Endothelial cell of umbilical vein (primary cell): ENCODE measurements at regions not wholly inside any gene's neighbourhood (a gene's known extent, or its start where the extent isn't known, plus 50 kb on each side); places are given as distances from the start of the nearest gene placed in this dataset.

Experiments used
- BruUV-seq: library from RNA; stranded (reverse); fragments of 400-500 nt; replicated peaks from 2 replicates; lab custom pipeline; 2021; lab: Mats Ljungman, UMichigan
- CTCF ChIA-PET: fragments of 300-600, 350-600 bp; sonication (Branson Sonifier 250); formaldehyde crosslinking; loops from one replicate; lab custom pipeline; 2021; ENCODE audit warnings: antibody characterized with exemption, inconsistent platforms; lab: Charles Lee
- POLR2A ChIA-PET: fragments of 300-600, 350-600 bp; sonication (Branson Sonifier 250); formaldehyde crosslinking; loops from one replicate; lab custom pipeline; 2021; ENCODE audit warnings: antibody characterized with exemption, inconsistent platforms; lab: Charles Lee
- DNase-seq: peaks from one replicate; pipeline ENCODE4 v3.0.0-alpha.2; 2011; ENCODE audit warnings: low read depth, low spot score
- FAIRE-seq: peaks from 2 replicates; lab custom pipeline; 2011; peaks lifted over from hg19 to GRCh38; lab: Jason Lieb, UNC
- H2AFZ ChIP-seq: 2 replicates; pipeline ENCODE4 v1.6.0; 2012; ENCODE audit warnings: low read depth, low read length, control low read depth, inconsistent platforms
- H3K27ac ChIP-seq: 2 replicates; pipeline ENCODE4 v1.5.1; 2011; ENCODE audit warnings: low read depth, mild to moderate bottlenecking, control low read depth, low read length, moderate library complexity; ENCODE audit not compliant: insufficient read depth
- H3K27me3 ChIP-seq, 2 experiments: 2 replicates each; pipeline versions ENCODE4 v1.6.0 to v1.6.1; 2011; ENCODE audit warnings: low read length in 2 of 2, mixed read lengths in 1 of 2; ENCODE audit not compliant: control insufficient read depth in 2 of 2, insufficient read depth in 2 of 2
- H3K36me3 ChIP-seq, 2 experiments: 2 replicates in 1 of 2; 3 replicates in 1 of 2; pipeline ENCODE4 v1.5.1; 2011; ENCODE audit warnings: low read length in 2 of 2, mild to moderate bottlenecking in 1 of 2, moderate library complexity in 1 of 2; ENCODE audit not compliant: control insufficient read depth in 2 of 2, insufficient read depth in 2 of 2; ENCODE audit errors: extremely low read depth in 1 of 2
- H3K4me1 ChIP-seq: 3 replicates; pipeline ENCODE4 v1.5.1; 2011; ENCODE audit warnings: mild to moderate bottlenecking, low read length; ENCODE audit not compliant: control insufficient read depth, insufficient read depth; ENCODE audit errors: extremely low read depth
- H3K4me2 ChIP-seq: 2 replicates; pipeline ENCODE4 v1.6.1; 2011; ENCODE audit warnings: low read length, control low read depth, mixed read lengths; ENCODE audit not compliant: insufficient read depth
- H3K4me3 ChIP-seq, 3 experiments: fragments of 200-600 bp in 1 of 3; sonication (generic), shearing (Covaris generic) in 1 of 3; replicated peaks in 1 of 3; 2 replicates each; pipeline ENCODE4 v1.5.1; 2011 to 2016; ENCODE audit warnings: control low read depth in 3 of 3, low read length in 3 of 3, mild to moderate bottlenecking in 2 of 3, inconsistent platforms in 1 of 3, low read depth in 1 of 3, moderate library complexity in 1 of 3; ENCODE audit not compliant: insufficient read depth in 1 of 3
- H3K79me2 ChIP-seq: 2 replicates; pipeline ENCODE4 v1.6.0; 2012; ENCODE audit warnings: low read length, inconsistent platforms; ENCODE audit not compliant: control insufficient read depth, insufficient read depth
- H3K9ac ChIP-seq: replicated peaks from 2 replicates; pipeline ENCODE3; 2011; ENCODE audit warnings: low read length, control low read depth; ENCODE audit not compliant: insufficient read depth; ENCODE audit errors: extremely low read depth
- H3K9me1 ChIP-seq: replicated peaks from 3 replicates; pipeline ENCODE4 v1.6.0; 2011; ENCODE audit warnings: mild to moderate bottlenecking, low read length; ENCODE audit not compliant: control insufficient read depth, insufficient read depth; ENCODE audit errors: extremely low read depth
- H3K9me3 ChIP-seq: replicated peaks from 2 replicates; pipeline ENCODE4 v1.5.1; 2012; ENCODE audit warnings: low read length, inconsistent platforms; ENCODE audit not compliant: control insufficient read depth, insufficient read depth
- H4K20me1 ChIP-seq: replicated peaks from 2 replicates; pipeline ENCODE3; 2011; ENCODE audit warnings: mild to moderate bottlenecking, low read length; ENCODE audit not compliant: control insufficient read depth, insufficient read depth; ENCODE audit errors: extremely low read depth
- CTCF ChIP-seq, 2 donors: IDR thresholded peaks; 1 replicate in 1 of 2; 2 replicates in 1 of 2; pipeline ENCODE4 v1.5.1; 2011; ENCODE audit warnings: low read length in 2 of 2, mild to moderate bottlenecking in 2 of 2, moderate library complexity in 2 of 2, control low read depth in 1 of 2, inconsistent platforms in 1 of 2, low read depth in 1 of 2; ENCODE audit not compliant: insufficient read depth in 1 of 2; ENCODE audit errors: extremely low read depth in 1 of 2
- EZH2 ChIP-seq: IDR thresholded peaks from 2 replicates; pipeline ENCODE4 v1.6.1; 2012; ENCODE audit warnings: borderline replicate concordance, low read depth, mild to moderate bottlenecking, moderate library complexity, low read length, inconsistent platforms; ENCODE audit not compliant: severe bottlenecking
- FOS ChIP-seq: IDR thresholded peaks from 2 replicates; pipeline ENCODE4 v1.6.1; 2011; ENCODE audit warnings: mild to moderate bottlenecking, low read length, moderate library complexity, borderline replicate concordance; ENCODE audit not compliant: insufficient read depth
- GATA2 ChIP-seq: IDR thresholded peaks from 2 replicates; pipeline ENCODE4 v1.7.0; 2011; ENCODE audit warnings: low read depth, mild to moderate bottlenecking, moderate library complexity, mixed read lengths, low read length; ENCODE audit not compliant: insufficient read length, insufficient read depth
- JUN ChIP-seq: IDR thresholded peaks from 2 replicates; pipeline ENCODE4 v1.6.1; 2011; ENCODE audit warnings: borderline replicate concordance, low read depth; ENCODE audit not compliant: insufficient read length, insufficient read depth
- MAX ChIP-seq: IDR thresholded peaks from 2 replicates; pipeline ENCODE4 v1.6.1; 2011; ENCODE audit not compliant: insufficient read depth, insufficient read length
- MYC ChIP-seq: IDR thresholded peaks from one replicate; pipeline ENCODE4 v1.6.1; 2011; ENCODE audit warnings: mild to moderate bottlenecking, low read depth, low read length
- POLR2A ChIP-seq: IDR thresholded peaks from 2 replicates; pipeline ENCODE4 v1.6.1; 2012; ENCODE audit warnings: low read depth, mild to moderate bottlenecking, control low read depth, low read length
- POLR2AphosphoS5 ChIP-seq: IDR thresholded peaks from 2 replicates; pipeline ENCODE4 v1.6.1; 2012; ENCODE audit warnings: low read depth, mild to moderate bottlenecking, control low read depth, low read length, moderate library complexity; ENCODE audit not compliant: insufficient read depth
- dilution Hi-C: fragments of 300-500 bp; cut with MboI; formaldehyde crosslinking; loops from one replicate; pipeline ENCODE4 v1.15.0; 2019; ENCODE audit warnings: low sequenced_read_pairs; ENCODE audit not compliant: extremely low pct_ligation_motif_present
- intact Hi-C: fragments of 100-400 bp; cut with micrococcal nuclease; formaldehyde crosslinking; loops from one replicate; pipeline ENCODE4 v1.10.0; 2022

GRCh38 chr2:53609551-53609950 is 158.1 kb upstream of the CHAC2 start:
- BruUV-seq = no TSS peak
- Histone ChIP-seq H3K4me2 (no peak overlapping the region), H3K27ac (no peak overlapping the region), H3K4me1 (no peaks in the 10 kb centered on the region), H3K79me2 (no peaks in the 10 kb centered on the region), H3K4me3 (no peak overlapping the region), H3K9me1 (no peaks in the 10 kb centered on the region), H3K9me3 (no peaks in the 10 kb centered on the region), H2AFZ (no peak overlapping the region), H3K9ac (no peak overlapping the region), H4K20me1 (no peaks in the 10 kb centered on the region), H3K36me3 (no peaks in the 10 kb centered on the region), H3K27me3 (peaks cover 0 to 2% of the 10 kb centered on the region in 2 experiments)
- no peak for FAIRE-seq
- ChIA-PET CTCF (no interaction called here), POLR2A (no interaction called here)
- dilution Hi-C loops = no loop called here
- TF ChIP-seq GATA2 = no peak
- no peak for TF ChIP-seq POLR2AphosphoS5
- TF ChIP-seq JUN = no peak
- TF ChIP-seq FOS = no peak
- no peak for TF ChIP-seq POLR2A
- TF ChIP-seq CTCF (IDR thresholded peaks at IDR 0.05; ENCODE audit: extremely low read depth in 1 of 2, insufficient read depth in 1 of 2, low read depth in 1 of 2, low read length in 2 of 2) = no peak
- TF ChIP-seq MAX = no peak
- TF ChIP-seq EZH2 = no peak
- TF ChIP-seq MYC = no peak
- intact Hi-C loops = no loop called here
- no peak for DNase-seq
